ENCODE measurements at regions not wholly inside any gene's neighbourhood (a gene's known extent, or its start where the extent isn't known, plus 50 kb on each side); places are given as distances from the start of the nearest gene placed in this dataset.
A peak's percentile ranks its signal among the peaks of the same experiment; 100 is the strongest.

GRCh38 chr18:48488388-48488850 lies 50.4 kb upstream of the CTIF start:
- DNase-seq (ENCODE audit: low spot score) = peak; percentile 97

DNA sequence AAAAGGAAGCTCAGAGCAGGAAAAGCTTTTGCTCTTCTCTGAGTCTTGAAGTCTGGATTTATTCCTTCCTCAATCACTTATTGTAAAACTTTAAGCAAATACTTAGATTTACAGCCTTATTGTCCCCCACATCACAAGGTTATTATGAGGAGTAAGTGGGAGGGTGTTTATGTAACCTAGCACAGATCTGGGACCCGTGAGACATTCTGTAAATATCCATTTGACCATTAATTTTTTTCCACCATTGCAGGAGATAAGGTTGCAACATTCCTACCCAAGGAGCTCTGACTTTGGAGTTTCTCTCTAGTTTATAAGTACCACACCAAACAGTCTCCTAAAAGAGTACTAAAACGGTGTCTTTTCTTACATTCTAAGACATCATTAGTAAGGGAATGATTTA lies 52.1 kb upstream of the CTIF start:
- DNase-seq (ENCODE audit: low spot score) = no peak

DNA sequence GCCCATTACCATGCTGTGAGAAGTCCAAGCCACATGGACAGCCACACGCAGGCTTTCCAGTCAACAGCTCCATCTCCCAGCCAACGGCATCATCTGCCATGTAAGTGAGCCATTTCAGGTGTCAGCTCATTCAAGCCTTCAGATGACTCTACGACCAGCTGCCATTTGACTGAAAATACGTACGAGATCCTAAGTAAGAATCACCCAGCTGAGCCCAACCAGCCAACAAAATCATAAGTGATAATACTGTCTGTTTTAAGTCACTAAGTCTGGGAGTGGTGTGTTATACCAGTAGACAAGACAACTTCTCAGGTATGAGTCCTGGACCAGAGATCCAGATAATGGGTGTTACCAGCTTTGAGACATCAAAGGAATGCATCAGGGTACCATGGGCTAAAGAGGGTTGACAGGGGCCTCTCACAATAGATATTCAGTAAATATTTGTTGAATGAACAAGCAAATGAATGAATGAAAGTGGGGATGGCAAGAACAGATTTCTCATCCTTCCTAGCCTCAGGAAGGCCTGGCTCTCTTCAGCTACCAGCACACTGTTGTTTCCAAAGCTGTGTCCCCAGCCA lies 52.9 kb upstream of the CTIF start:
- no peak for DNase-seq (ENCODE audit: low spot score)

DNA sequence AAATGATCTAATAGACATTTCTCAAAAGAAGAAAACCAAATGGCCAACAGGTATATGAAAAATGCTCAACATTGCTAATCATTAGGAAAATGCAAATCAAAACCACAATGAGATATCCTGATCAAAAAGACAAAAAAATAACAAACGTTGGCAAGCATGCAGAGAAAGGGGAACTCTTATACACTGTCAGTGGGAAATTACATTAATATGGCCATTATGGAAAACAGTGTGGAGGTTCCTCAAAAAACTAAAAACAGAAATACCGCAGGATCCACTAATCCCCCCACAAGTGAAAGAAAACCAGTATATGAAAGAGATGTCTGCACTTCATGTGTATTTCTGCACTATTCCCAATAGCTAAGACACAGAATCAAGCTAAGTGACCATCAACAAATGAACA lies 57.7 kb upstream of the CTIF start:
- no peak for DNase-seq (ENCODE audit: low spot score)

DNA sequence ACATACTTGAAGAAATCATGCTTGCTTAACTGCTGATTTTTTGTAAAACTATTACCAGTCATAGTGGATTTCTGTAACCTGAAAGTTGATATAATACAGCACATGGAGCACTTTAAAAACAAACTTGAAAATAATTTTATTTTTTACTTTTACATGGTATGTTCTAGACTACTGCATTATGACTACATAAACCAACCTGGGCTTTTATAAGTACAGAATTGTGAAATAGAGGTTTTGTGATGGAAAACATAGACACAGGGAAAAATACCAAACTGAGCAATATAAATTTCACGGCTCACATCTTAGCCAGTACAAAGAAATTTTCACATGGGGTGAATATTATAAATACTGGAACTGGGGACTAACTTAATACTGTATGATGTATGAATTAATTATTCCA lies 59.3 kb upstream of the CTIF start:
- no peak for DNase-seq (ENCODE audit: low spot score)

DNA sequence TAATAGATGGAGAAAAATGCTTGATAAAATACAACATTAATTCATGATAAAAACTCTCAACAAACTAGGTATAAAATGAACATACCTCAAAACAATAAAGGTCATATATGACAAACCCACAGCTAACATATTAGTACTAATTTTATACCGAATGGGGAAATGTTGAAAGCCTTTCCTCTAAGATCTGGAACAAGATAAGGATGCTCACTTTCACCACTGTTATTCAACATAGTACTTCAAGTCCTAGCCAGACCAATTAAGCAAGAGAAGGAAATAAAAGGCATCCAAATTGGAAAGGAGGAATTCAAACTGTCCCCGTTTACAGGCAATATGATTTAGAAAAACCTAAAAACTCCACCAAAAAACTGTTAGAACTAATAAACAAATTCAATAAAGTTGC lies 61.5 kb upstream of the CTIF start:
- no peak for DNase-seq (ENCODE audit: low spot score)

DNA sequence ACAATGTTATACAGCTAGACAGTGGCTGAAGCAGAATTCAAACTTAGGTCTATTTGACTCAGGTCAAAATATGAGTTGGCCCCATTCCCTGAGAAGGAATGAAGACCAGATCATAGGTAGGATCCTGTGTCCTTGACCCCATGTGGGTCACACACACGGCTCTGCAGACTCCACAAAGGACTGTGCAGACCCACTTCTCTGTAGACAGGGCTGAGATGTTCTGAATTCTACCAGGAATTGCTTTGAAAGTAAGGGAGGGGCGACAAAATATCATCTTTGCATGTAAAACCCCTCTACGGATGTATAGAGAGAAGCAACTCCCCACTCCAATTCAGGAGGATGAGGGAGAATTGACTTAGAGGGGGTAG lies 62.3 kb upstream of the CTIF start:
- no peak for DNase-seq (ENCODE audit: low spot score)

DNA sequence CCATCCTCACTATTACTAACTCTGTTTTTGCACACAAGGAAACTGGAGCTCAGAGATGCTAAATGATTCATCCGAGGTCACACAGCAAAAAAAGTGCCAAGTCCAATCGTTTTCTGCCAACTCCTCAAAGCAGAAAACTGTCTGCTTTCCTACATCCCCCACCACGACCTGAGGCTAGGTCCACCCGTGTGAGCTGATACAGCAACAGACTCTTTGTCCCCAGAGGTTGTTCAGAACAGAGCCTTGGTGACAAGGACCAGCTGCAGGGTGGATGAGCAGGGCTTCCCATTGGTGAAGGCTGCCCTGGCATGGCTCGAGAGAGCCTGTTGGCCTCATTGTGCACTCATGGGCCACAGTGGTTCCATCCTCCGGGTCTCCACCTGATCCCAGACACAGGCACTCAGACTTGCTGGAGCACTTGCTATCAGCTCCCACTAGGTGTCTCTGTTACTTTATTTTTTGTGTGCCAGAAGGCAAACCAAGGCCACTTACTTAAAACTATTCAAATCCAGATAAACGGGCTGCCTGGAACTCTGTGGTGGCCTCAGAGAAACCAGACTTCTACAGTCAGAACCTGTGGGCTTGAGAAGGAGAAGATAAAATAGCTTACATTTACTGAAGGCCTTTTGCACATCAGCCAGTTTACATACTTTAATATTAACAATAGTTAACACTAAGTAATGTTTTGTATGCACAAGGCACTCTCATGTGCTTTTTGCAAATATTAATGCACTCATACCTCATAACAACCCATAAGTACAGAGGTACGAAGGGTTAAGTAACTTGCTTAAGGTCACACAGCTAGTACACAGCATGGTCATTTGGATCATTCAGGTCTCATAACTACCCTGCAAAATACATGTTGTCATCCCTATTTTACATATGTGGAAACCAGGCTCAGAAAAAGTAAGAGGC lies 62.9 kb upstream of the CTIF start:
- peak; percentile 89 for DNase-seq (ENCODE audit: low spot score)

- no peak for DNase-seq (ENCODE audit: low spot score)
Measured at GRCh38 chr18:48473816-48474215, 64.6 kb upstream of the ZBTB7C start.

- DNase-seq (ENCODE audit: low spot score) = no peak
Measured at GRCh38 chr18:48472610-48473009, 63.4 kb upstream of the ZBTB7C start.

- peak; percentile 76 for DNase-seq (ENCODE audit: low spot score)
Measured at GRCh38 chr18:48470484-48471180, 61.4 kb upstream of the ZBTB7C start.

DNA sequence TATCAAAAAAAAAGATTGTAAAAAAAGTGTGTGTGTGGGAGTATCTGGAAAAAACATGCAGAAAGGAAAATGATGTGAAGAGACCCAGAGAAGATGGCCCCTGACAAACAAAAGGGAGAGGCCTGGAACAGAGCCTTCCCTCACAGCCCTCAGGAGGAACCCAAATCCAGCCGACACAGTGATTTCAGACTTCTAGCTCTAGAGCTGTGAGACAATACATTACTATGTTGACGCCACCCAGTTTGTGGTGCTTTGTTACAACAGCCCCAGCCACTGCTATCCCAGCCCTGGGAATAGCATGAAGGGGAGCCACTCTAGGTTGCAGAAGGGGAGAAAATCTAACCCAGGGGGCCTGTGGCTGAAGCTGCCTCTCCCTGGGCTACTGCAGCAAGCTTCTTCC lies 59.0 kb upstream of the ZBTB7C start:
- DNase-seq (ENCODE audit: low spot score) = no peak

- no peak for DNase-seq (ENCODE audit: low spot score)
Measured at GRCh38 chr18:48467231-48467630, 58.0 kb upstream of the ZBTB7C start.

GRCh38 chr18:48462510-48462909 lies 53.3 kb upstream of the ZBTB7C start:
- DNase-seq (ENCODE audit: low spot score) = no peak

GRCh38 chr18:48460929-48461583 lies 51.9 kb upstream of the ZBTB7C start:
- no peak for DNase-seq (ENCODE audit: low spot score)

- no peak for DNase-seq (ENCODE audit: low spot score)
Measured at GRCh38 chr18:48459465-48459864, 50.3 kb upstream of the ZBTB7C start.

- no peak for DNase-seq (ENCODE audit: low spot score)
Measured at GRCh38 chr18:48459016-48459415, 49.8 kb upstream of the ZBTB7C start.

All from umbilical cord (tissue), 1 donor.